Osteocyte (in vitro differentiated cells): ENCODE measurements at regions not wholly inside any gene's neighbourhood (a gene's known extent, or its start where the extent isn't known, plus 50 kb on each side); places are given as distances from the start of the nearest gene placed in this dataset.

Source experiments
- DNase-seq: peaks from one replicate; pipeline ENCODE4 v3.0.0; 2021; ENCODE audit warnings: mixed read lengths; ENCODE audit not compliant: unreplicated experiment; ENCODE audit errors: extremely low spot score
- H3K27ac Mint-ChIP-seq: one replicate; pipeline ENCODE4 v1.8.0; 2021; ENCODE audit warnings: mild to moderate bottlenecking, mixed read lengths; ENCODE audit not compliant: unreplicated experiment
- H3K27me3 Mint-ChIP-seq: one replicate; pipeline ENCODE4 v1.8.0; 2021; ENCODE audit warnings: mixed read lengths; ENCODE audit not compliant: unreplicated experiment
- H3K36me3 Mint-ChIP-seq: one replicate; pipeline ENCODE4 v1.8.0; 2021; ENCODE audit warnings: mixed read lengths; ENCODE audit not compliant: unreplicated experiment
- H3K4me1 Mint-ChIP-seq: one replicate; pipeline ENCODE4 v1.8.0; 2021; ENCODE audit warnings: mixed read lengths; ENCODE audit not compliant: unreplicated experiment
- H3K4me3 Mint-ChIP-seq: one replicate; pipeline ENCODE4 v1.8.0; 2021; ENCODE audit warnings: mild to moderate bottlenecking, moderate library complexity, mixed read lengths; ENCODE audit not compliant: unreplicated experiment
- H3K9me3 Mint-ChIP-seq: one replicate; pipeline ENCODE4 v1.8.0; 2021; ENCODE audit warnings: mixed read lengths; ENCODE audit not compliant: unreplicated experiment
- TF ChIP-seq, protein P1 (sequence below): fragments of 200-600 bp; sonication (generic); IDR thresholded peaks from 2 replicates; pipeline ENCODE4 v1.5.0; 2021; ENCODE audit warnings: antibody characterized with exemption, mild to moderate bottlenecking, moderate library complexity

DNA sequence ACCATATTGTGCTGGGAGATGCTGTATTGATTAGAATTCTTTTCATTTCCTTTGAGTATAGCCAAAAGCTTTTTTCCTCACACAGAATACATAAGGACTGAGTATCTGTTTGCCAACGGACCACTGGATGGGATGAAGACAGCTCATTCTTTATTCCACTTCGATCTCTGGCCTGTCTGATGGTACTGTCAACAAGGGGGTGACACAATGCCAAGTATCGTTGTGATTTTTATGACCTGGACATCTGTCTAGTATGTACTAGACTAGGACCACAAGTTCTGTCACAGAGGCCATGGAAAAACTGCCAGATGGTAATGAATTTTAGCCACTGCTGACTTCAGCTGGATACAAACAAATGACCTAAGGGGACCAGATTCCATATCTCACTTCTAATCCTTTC, 502.7 kb downstream of the SOX5 start:
- H3K36me3 Mint-ChIP-seq: no peaks in the 10 kb centered on the region
- TF ChIP-seq, protein P1, sequence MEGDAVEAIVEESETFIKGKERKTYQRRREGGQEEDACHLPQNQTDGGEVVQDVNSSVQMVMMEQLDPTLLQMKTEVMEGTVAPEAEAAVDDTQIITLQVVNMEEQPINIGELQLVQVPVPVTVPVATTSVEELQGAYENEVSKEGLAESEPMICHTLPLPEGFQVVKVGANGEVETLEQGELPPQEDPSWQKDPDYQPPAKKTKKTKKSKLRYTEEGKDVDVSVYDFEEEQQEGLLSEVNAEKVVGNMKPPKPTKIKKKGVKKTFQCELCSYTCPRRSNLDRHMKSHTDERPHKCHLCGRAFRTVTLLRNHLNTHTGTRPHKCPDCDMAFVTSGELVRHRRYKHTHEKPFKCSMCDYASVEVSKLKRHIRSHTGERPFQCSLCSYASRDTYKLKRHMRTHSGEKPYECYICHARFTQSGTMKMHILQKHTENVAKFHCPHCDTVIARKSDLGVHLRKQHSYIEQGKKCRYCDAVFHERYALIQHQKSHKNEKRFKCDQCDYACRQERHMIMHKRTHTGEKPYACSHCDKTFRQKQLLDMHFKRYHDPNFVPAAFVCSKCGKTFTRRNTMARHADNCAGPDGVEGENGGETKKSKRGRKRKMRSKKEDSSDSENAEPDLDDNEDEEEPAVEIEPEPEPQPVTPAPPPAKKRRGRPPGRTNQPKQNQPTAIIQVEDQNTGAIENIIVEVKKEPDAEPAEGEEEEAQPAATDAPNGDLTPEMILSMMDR: no peak
- no peak for DNase-seq
- H3K27ac Mint-ChIP-seq: no peak overlapping the region
- no peaks in the 10 kb centered on the region for H3K4me1 Mint-ChIP-seq
- H3K9me3 Mint-ChIP-seq: peaks cover 4% of the 10 kb centered on the region
- no peaks in the 10 kb centered on the region for H3K27me3 Mint-ChIP-seq
- H3K4me3 Mint-ChIP-seq: no peak overlapping the region

DNA sequence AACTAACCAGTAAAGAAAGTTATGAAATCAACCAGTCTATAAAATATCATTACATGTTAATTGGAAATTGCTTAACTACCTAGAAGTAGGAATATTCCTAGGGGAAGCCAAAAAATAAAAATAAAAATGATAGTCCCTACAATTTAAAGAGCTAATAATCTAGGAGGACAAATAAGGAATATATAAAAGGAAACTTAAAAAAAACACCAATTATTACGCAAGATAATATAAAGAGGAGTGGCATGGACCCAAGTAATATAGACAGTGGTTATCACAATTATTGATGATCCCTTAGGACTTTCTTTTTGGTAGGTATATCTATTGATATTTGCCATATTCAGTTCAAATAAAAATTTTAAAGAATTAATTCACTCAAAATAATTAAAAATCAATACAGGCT, 498.7 kb downstream of the SOX5 start:
- TF ChIP-seq, protein P1: no peak
- H3K27me3 Mint-ChIP-seq: no peaks in the 10 kb centered on the region
- H3K36me3 Mint-ChIP-seq: no peaks in the 10 kb centered on the region
- no peak overlapping the region for H3K27ac Mint-ChIP-seq
- no peak overlapping the region for H3K4me3 Mint-ChIP-seq
- no peak for DNase-seq
- no peaks in the 10 kb centered on the region for H3K4me1 Mint-ChIP-seq
- peaks cover 11% of the 10 kb centered on the region for H3K9me3 Mint-ChIP-seq

DNA sequence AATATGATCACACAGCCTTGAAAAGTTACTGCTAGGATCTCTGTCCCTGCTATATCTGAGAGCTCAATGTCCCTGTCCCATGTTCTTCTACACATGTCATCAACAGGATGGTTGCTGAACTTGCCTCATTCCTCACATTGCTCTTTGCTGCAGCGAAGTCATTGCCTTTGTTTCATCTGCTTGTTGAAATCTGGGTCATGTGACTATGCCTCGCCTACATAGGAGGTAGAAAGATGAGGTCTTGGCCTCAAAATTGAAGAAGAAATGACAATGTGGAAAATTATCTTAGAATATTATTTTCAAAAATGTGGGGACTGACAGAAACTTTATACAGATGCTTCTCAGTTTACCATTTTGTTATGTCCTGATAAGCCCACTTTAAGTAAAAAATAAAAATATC, 494.2 kb downstream of the SOX5 start:
- TF ChIP-seq, protein P1: no peak
- Mint-ChIP-seq H3K4me3 (no peak overlapping the region), H3K9me3 (peaks cover 11% of the 10 kb centered on the region), H3K27ac (no peak overlapping the region), H3K36me3 (no peaks in the 10 kb centered on the region), H3K27me3 (no peaks in the 10 kb centered on the region), H3K4me1 (no peaks in the 10 kb centered on the region)
- no peak for DNase-seq

DNA sequence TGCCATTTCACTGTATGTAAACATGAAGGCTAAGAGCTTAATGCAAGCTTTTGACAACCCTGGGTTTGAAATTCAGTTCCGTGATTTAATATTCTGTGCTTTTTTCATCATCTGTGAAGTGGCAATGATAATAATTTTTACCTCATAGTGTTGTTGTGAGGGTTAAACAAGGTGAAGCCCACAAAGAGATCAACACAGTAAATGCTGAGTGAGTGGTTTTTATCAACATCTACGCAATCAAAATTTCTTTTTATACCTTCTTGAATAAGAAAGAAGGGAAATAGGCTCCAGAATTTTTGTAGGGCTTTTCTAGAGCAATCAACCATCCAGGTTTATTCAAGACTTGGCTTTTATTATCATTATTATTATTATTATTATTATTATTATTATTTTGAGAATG, 490.8 kb downstream of the SOX5 start:
- no peak for DNase-seq
- no peak overlapping the region for H3K4me3 Mint-ChIP-seq
- H3K27me3 Mint-ChIP-seq: no peaks in the 10 kb centered on the region
- no peaks in the 10 kb centered on the region for H3K4me1 Mint-ChIP-seq
- peaks cover 18% of the 10 kb centered on the region for H3K9me3 Mint-ChIP-seq
- TF ChIP-seq, protein P1: no peak
- no peak overlapping the region for H3K27ac Mint-ChIP-seq
- H3K36me3 Mint-ChIP-seq: no peaks in the 10 kb centered on the region

DNA sequence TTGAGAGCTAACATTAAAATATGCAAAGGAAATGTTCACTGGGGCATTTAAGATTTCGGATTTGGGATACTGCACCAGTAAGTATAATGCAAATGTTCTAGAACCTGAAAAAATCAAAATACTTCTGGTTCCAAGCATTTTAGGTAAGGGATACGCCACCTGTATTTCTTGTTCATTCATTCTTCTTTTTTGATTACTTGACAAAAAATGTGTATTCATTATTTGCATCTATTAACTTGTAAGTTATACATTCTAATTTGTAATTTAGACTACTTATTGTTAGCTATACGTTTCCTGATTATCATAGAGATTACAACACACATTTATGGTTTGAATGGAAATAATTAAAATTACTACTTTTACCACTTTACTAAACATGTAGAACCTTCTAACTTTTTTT, 486.9 kb downstream of the SOX5 start:
- Mint-ChIP-seq H3K9me3 (peaks cover 30% of the 10 kb centered on the region), H3K4me3 (no peak overlapping the region), H3K27ac (no peak overlapping the region), H3K36me3 (no peaks in the 10 kb centered on the region), H3K4me1 (no peaks in the 10 kb centered on the region), H3K27me3 (no peaks in the 10 kb centered on the region)
- TF ChIP-seq, protein P1: no peak
- no peak for DNase-seq
